ENCODE measurements at regions not wholly inside any gene's neighbourhood (a gene's known extent, or its start where the extent isn't known, plus 50 kb on each side); places are given as distances from the start of the nearest gene placed in this dataset.

DNA sequence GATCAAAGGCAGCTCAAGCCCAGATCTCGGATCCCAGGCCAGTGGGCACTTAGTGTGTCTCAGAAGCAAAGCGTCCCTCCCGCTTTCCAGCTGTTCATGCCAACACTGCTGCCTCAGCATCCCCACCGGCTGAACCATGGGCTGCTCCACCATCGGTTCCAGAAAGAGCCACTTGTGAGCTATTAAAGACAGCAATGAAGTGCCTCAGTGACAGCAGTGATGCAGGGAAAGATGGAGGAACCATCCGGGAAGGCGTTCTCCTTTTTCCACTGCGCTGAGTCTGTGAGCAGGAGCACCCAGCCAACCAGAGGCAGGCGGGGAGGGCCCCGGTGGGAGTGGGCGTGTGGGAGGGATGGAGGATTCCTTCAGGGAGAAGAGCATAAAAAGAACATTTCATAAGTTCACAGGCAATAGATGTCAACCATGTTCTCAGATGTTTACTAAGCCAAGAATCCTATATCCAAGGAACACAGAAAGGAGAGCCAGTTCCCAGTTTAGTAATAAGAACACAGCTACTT, 96.2 kb upstream of the MKI67 start:
- no peak for DNase-seq

DNA sequence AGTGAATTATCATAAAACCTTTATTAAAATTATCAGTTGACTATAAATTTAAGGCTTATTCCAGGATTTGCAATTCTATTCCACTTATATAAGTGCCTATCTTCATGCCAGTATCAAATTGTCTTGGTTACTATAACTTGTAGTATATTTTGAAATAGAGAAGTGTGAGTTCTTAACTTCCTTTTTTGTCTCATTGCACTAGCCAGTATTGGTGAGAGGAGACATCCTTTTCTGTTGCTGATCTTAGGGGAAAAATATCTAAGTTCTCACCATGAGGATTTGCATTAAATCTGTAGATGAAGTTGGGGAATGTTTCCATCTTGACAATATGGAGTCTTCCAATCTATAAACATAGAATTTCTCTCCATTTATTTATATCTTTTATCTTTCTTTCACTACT, 104.2 kb upstream of the MKI67 start:
- DNase-seq: no peak

DNA sequence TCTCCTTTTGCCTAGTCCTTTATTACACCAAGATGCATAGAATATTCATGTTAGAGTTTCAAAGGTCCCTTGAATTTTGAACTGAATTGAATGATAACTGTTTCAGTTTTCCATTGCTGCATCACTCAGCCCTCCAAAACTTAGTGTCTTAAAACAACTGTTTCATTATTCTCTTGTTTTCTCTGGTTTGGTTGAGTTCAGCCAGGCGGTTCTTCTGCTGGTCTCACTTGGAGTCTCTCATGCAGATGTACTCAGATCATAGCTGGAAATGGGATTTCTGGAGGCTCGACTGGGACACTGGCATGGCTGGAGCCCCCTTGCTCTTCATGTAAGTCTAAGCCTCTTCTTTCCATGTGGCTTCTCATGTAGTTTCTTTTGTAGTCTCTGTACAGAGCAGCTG, 107.2 kb upstream of the MKI67 start:
- DNase-seq: no peak

DNA sequence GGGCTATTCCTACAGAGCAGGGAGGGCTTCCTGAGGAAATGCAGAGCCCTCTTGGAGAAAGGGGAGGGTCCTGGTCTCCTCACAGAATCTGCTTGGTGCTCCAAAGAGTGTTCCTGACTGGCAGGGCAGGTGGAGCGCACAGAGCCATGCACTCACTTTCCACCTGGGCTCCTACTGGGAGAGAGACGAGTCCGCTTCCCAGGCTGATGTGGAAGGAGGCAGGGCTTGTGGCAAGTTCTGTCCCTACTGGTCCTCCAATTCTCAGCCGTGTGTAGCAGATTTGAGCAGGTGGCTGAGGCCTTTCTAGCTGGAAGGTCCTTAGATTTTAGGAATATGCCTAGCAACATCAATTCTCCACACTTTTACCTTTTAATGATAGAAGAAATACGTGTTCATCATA, 111.5 kb upstream of the MKI67 start:
- no peak for DNase-seq

DNA sequence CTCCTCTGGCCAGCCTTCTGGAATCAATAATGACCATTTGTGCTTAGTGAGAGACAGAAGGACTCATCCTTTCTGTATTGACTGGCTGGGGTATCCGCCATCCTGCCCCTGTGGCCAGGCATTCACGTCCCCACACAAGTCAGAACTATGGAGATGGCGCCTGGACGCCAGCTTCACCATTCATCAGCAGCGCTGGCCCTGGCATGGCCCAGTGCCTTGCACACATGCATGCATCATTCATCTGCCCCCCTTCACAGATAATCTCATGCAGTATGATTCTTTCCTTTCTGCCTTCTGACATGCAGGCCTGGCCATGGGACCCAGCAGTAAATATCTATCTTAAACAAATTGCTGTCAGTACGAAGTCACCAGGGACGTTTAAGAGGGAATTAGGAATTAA, 114.8 kb upstream of the MKI67 start:
- no peak for DNase-seq

DNA sequence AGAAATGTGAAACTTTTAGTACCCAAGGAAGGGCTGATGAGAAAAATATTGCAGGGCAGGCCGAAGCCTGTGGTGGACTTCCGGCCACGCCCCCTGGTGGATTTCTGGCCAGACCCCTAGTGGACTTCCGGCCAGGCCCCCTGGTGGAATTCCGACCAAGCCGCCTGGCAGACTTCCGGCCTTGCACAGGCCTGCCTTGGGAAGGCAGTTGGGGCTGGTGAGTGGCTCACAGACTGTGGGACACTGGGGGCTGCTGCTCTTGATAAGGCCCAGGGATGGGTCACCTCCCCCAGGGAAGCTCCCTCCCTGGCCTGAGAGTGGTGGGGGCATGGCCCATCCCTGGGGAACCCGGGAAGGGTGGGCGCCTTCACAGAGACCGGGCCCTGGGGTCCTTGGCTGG, 116.4 kb upstream of the MKI67 start:
- DNase-seq: no peak

DNA sequence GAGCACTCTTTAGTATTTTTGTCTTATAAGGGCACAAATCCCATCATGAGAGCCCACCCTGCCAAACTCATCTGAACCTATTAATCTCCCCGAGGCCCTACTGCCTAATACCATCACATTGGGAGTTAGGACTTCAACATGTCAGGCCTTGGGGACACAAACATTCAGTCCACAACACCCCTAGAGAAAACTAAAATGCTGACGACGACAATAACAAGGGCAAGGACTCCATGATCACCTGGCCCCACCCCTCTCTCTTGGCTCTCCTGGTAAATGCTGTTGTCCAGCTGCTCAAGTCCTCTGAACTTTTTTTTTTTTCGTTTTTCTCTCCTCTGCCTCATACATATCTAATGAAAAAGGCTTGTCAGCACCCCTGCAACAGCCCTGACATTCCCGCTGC, 118.8 kb upstream of the MKI67 start:
- no peak for DNase-seq

DNA sequence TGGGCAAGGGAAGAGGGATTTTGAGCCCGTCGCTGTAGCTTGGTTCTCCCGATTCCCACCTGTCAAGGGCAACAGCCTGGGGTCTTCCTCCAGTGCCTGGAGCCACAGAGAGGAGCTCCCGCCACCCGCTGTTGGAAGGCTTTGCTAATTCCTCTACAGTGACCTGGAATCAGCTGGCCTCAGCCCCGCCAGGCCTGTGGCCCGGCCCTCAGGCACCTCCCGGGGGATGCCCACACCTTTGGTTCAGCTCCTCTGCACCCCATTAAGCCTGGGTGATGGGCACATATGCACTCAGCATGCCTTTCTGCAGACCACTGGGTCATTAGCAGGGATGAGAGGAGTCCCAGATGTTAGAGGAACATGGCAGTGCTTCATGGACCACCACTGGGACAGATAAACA, 121.4 kb upstream of the MKI67 start:
- DNase-seq: no peak

DNA sequence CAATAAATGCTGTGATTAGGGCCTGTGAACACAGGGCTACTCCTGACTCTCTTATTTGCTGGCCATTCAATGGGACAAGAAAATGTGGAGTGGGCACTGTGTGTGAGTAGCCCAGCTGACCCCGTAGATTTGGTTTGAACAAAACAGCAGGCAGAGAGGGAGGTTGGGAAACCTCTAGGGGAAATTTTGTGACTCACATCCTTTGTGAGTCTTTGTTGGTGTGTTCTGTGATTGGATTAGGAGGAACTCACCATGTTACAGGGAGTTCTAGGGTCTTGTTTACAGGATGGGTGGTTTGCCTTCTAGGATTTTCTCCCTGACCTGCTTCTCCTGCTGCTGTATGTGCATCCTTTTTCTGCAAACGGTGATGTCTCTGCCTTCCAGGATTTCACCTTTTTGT, 128.3 kb upstream of the MKI67 start:
- DNase-seq: no peak

DNA sequence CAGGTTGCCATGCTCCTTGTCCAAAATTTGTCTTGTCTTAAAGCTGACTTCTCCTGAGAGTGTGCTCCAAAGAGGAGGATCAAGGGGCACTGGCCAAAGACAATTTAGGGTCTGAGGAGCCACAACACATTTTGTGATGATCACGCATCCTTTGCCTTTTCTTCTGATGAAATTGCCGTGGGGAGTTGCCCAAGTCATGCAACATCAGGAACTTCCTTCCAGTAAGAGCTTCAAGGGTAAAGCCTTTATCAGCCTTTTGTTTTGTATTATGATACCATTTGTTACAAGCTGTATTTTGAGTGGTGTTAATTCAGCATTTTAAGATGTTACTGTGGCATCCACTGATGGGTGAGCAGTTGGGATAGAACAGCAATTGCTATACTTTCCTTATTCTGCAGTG, 131.2 kb upstream of the MKI67 start:
- DNase-seq: no peak

DNA sequence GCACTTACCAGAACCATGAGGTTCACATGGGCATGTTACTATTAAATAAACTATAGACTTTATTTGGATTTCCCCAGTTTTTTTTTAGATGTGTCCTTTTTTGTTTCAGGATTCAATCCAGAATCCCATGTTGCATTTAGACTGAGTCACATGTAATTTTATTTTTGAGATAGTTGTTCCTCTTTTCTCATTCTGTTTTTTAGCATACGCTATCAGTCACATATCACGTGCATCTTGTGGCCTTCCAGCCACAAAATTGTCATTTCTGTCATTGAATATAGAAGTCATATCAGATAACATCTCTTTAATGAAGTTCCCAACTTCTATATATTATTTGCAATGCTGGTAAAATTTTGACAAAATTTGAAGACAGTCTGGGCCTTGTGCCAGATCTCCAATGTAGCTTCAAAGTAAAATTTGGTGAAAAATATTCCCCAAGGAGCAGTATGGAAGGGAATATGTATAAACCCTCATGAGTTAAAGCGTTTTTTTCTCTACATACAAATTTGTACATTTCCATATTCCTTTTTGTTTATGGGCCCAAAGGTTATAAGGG, 132.3 kb upstream of the MKI67 start:
- no peak for DNase-seq

DNA sequence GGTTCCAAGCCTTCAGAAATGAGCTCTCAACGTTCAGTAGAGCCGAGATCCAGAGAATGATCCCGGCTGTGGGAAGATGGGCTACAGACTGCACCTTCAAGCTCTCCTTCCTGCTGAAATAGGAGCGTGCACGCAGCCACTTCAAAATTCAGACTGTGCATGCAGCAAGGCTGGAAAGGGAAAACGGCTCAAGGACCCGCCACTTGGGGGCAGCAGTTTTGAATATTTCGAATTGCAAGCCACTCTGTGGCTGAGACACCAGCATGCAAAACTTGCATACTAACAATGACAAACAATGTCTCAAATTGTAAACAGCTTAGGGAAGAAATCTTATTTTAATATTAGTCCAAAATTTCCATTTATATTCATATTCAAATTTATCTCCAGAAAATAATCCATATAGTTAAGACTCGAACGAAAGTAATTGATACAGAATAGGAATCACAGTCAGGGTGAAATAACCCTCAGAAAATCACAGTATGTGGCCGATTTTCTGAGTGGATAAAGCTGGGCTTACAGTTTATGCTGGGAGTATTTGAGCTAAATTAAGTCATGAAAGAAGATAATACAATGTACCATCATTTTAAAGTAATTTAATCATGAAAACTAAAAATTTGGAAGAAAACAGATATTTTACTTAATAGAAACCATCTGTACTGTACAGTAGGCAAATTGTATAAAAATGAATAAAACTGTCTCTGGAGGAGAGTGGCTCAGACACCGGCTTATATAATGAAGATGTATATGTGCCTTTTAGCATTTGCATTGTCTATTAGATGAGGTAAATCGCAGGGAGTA, 137.9 kb upstream of the MKI67 start:
- peak; percentile 51 for DNase-seq

DNA sequence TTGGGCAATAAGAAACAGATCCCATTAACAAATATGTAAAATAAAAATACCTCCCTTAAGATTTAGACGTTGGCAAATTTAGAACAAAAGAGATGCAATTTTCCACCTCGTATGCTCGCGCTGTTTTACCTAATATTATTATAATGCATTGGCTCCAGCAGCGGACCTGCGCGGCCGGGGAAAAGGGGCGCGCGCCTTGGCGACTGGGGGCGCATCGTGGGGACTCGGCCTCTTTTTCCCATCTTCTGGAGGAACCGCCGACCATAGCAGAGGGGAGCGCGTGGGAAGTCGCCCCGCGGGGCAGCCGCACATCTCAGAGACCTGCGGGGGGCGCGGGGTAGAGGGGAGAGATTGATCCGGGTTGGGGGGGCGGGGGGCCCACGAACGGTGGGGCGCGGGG, 139.4 kb upstream of the MKI67 start:
- DNase-seq: no peak

DNA sequence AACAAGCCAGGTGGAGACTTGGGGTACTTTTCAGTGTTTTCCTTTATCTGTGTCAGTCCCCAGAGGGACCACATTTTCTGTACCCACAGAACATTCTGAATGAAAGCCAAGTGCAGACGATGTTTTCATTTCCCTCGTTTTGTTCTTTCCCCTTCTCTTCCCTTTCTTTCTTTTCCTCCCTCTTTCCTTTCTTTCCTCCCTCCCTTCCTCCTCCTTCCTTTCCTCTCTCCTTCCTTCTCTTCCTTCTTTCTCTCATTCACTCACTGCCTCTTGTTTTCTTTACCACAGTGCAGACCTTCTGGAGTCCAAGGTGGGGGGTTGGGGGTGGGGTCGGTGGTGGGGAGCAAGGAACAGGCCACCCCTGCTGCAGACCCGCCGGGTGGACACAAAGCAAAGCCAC, 141.4 kb upstream of the MKI67 start:
- no peak for DNase-seq

DNA sequence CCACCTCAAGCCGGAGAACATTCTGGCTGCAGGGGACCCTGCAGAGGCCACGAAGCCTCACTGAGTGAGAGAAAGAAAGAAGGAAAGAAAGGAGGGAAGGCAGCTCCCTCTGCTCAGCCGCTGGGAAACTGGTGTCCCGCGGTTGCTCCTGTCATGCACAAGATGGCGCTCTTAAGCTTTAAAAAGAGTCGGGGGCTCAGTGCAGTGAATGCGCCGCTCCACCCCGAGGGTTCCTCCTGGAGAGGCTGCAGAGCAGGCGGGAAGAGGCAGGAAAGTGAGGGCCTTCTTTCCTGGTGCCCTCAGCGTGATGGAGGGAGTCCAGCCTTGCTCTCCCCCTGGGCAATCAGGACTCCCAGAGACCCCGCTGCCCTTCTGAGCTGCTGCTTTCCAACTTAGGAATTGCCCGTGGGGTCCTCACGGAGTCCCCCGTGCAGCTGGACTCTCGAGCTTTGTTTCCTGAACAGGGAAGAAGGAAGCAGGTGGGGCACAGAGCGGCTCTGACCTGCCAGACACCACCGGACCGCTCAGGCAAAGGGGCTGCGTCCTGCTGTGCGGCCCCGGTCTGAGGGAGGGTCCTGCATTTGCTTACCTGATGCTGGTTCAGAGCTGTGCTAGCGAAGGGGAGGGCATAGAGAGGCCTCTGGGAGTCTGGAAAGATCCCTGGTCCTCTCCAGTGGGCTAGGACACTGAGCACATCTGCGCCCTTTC, 141.9 kb upstream of the MKI67 start:
- DNase-seq: peak; percentile 33

DNA sequence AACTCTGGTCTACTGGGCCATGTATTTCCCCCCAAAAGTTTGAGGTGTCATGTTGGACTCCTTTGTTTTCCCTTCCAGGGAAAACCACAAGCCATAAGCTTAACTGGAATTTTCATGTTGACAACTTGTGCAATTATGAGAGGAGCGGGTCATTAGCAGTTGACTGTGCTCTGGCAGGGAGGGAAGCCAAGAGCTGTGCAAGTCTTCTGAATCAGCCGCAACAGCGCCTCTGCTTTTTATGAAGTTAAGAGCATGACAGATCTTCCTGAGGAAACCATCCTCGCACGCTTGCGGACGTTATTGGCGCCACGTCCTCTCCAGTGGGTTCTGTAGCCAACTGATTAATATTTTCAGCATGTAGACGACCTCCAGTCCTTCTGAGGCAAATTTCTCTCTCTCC, 148.7 kb upstream of the MKI67 start:
- no peak for DNase-seq

DNA sequence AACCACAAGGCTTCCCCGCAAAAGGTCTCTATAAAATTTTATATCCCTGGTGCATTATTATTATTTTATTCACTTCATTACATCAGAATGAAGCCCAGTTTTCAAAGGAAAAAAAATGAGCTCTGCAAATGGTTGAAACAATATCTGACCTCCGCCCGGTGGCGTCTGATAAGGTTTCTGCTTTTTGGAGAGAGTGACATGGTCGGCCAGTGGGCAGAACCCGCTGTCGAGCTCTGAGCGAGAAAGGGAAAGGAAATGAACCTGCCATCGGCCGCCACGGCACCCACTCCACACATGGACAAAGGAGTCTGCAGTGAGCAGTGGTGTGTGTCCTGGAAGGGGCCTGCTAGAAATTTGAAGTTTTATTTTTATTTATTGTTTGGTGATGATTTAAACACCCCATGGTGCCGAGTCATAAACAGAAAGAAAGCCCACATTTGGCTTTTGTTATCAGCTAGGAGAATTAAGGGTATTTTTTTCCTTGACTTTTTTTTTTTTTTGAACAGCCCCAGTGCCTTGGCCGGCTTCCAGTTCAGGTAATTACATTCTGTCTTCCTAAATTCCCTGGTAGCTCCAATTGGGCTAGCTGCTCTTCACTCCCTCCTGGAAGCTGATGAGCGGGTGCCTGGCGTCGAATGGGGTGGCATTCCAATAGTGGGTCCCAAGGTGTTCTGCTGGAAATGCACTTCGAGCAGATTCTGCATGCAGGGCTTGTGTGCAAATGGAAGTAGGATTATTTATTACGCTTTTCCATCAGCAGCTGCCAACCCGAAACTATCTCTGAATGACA, 149.4 kb upstream of the MKI67 start:
- no peak for DNase-seq

DNA sequence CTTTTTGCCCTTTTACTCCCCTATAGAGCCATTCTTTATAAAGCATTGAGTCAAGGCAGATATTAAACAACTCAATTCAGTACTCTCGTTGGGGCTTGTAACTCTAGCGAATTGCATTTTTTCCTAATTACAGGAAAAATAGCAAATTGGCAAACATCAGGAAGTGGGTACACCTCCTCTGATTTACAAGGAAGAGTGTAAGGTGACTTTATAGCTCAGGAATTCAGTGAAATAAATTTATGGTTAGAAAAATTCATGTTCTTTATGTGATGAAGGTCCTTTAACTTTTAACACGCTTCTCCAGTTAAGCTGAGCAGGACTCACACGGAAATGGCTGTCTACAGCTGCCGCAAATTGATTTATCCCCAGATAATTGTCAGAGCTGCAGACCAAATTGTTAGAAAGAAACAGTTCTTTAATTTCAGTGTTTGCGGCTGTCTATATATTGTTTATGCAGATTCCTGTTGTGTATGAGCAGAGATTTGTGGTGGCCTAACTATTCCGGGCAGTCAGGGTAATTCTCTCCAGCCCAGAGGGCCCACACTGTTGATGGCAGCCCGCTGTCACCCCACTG, 151.1 kb upstream of the MKI67 start:
- DNase-seq: no peak

DNA sequence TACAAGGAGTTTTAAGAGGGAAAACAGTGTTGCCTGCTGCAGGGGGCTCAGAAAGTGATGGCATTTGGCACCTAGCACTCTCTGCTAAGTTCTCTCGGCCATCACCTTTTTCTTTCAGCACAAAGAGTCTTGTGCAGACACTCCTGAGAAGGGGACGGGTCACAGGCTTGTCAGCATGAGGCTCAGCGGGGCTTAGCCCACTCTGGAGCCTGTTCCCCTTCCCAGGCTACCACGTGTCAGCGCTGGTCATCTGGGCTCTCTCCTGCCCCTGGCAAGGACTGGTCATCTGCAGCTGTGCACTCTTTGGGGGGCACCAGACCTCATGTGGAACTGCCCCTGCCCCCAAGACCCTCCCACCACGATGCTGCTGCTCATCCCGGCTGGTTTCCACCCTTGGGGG, 152.1 kb upstream of the MKI67 start:
- DNase-seq: no peak

DNA sequence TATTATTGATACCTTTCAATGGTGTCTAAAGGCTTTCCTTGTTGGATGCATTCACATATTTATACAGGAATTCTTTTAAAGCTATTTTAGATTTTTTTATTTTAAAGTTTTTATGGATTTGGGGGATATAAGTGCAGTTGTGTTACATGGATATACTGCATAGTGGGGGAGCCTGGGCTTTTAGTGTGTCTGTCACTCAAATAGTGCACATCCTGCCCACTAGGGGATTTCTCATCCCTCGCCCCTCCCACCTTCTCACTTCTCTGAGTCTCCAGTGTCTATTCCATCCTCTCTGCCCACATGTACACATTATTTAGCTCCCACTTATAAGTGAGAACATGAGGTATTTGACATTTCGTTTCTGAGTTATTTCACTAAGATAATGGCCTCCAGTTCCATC, 154.0 kb upstream of the MKI67 start:
- no peak for DNase-seq

DNA sequence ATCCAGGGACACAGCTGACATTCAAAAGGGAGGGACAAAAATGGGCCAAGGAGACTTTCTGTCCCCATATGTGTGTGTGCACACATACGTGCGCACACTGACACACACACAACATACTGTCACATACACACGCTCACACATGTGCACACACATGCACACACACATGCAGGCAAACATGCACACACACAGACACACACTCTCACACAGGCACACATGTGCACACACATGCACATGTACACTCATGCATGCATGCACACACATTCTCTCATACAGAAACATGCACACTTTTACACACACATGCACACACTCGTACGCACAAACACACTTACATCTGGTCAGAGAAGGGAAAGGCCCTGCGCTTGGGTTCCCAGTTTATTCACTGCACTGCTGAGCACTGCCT, 155.1 kb upstream of the MKI67 start:
- DNase-seq: no peak

DNA sequence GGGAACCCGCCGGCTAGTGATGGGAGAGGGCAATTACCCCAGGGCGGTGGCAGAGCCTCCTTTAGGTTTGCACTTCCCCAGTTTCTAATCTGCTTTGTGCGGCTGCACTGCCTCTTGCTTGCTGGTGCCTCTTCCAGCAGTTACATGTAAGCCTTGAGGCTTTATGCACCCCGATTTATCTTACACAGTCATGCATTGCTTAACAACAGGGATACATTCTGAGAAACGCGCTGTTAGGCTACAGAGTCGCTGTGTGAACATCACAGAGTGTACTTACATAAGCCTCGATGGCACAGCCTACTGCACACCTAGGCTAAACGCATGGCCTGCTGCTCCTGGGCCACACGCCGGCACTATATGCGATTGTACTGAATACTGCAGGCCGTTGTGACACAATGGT, 155.6 kb upstream of the MKI67 start:
- no peak for DNase-seq

DNA sequence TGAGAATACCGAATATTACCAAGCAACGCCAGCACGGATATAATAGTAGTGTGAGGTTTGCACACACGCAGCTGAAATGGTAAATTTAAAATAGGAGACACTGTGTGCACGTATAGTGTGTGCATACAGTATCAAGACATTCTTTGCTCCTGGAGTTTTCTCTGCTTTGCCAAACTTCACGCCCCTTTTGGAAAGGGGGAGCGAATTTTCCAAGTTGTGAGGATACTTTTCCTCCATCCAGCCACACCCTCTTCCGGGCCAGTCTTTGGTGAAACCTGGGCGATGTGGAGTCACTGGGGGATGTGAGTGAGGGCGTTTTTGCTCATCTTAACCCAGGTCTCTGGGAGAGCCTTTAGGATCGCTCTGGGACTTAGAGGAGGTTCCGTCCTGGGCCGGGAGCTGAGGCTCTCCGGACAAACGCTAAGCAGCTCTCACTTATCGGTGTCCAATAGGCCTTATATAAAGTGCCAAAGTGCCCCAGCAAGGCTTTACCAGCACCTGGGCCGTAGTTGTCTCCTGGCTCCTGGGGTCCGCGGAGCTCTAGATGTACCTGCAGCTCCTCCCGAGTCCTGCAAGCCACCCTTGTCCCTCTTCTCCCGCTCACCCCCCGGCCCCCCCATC, 160.0 kb upstream of the MKI67 start:
- no peak for DNase-seq
